ENCODE measurements at regions not wholly inside any gene's neighbourhood (a gene's known extent, or its start where the extent isn't known, plus 50 kb on each side); places are given as distances from the start of the nearest gene placed in this dataset.
"Not testable (repeated sequence)": the region's sequence is repeated elsewhere in the genome, so short reads cannot be mapped to it uniquely, and the experiment has no call there.

GRCh38 chr10:34884272-34884952 is 69.3 kb upstream of the PARD3 start:
- H3K4me3 ChIP-seq (replicated peaks; ENCODE audit: insufficient read depth, low read length), result no peak overlapping the region
- TF ChIP-seq GABPA (IDR thresholded peaks at IDR 0.05; ENCODE audit: low read depth) (no peak), POLR2AphosphoS5 (IDR thresholded peaks at IDR 0.05; ENCODE audit: low read depth) (no peak), CTCF (IDR thresholded peaks at IDR 0.05; ENCODE audit: insufficient read depth, low read length) (no peak), REST (IDR thresholded peaks at IDR 0.05; ENCODE audit: insufficient replicate concordance, low read depth) (no peak), SPI1 (IDR thresholded peaks at IDR 0.05; ENCODE audit: borderline replicate concordance, low read depth) (no peak)
- H3K27ac ChIP-seq (replicated peaks), result no peak overlapping the region
- no peak for DNase-seq (ENCODE audit: low read depth in 1 of 2, low spot score in 1 of 2)
- no peaks in the 10 kb centered on the region for H3K27me3 ChIP-seq (ENCODE audit: insufficient read depth, poor library complexity, severe bottlenecking)

- no peak for TF ChIP-seq REST (IDR thresholded peaks at IDR 0.05; ENCODE audit: insufficient replicate concordance, low read depth)
- H3K27ac ChIP-seq (replicated peaks), result no peak overlapping the region
- DNase-seq (ENCODE audit: low read depth in 1 of 2, low spot score in 1 of 2), result no peak
- H3K4me3 ChIP-seq (replicated peaks; ENCODE audit: insufficient read depth, low read length), result no peak overlapping the region
- no peaks in the 10 kb centered on the region for H3K27me3 ChIP-seq (ENCODE audit: insufficient read depth, poor library complexity, severe bottlenecking)
These were observed 65.7 kb upstream of the PARD3 start for GRCh38 chr10:34880817-34881216.

GRCh38 chr10:34878651-34879050 is 63.6 kb upstream of the PARD3 start:
- not testable (repeated sequence) for DNase-seq (ENCODE audit: low read depth in 1 of 2, low spot score in 1 of 2); H3K4me3 ChIP-seq (replicated peaks; ENCODE audit: insufficient read depth, low read length); H3K27ac ChIP-seq (replicated peaks); H3K27me3 ChIP-seq (ENCODE audit: insufficient read depth, poor library complexity, severe bottlenecking)

- Histone ChIP-seq H3K4me3 (replicated peaks; ENCODE audit: insufficient read depth, low read length) (no peak overlapping the region), H3K27me3 (ENCODE audit: insufficient read depth, poor library complexity, severe bottlenecking) (no peaks in the 10 kb centered on the region), H3K27ac (replicated peaks) (no peak overlapping the region)
- TF ChIP-seq CTCF (IDR thresholded peaks at IDR 0.05; ENCODE audit: insufficient read depth, low read length), result no peak
- DNase-seq (ENCODE audit: low read depth in 1 of 2, low spot score in 1 of 2), result no peak
These were observed 60.0 kb upstream of the PARD3 start for GRCh38 chr10:34875061-34875460.

- H3K27ac ChIP-seq (replicated peaks), result no peak overlapping the region
- H3K4me3 ChIP-seq (replicated peaks; ENCODE audit: insufficient read depth, low read length), result no peak overlapping the region
- no peak for DNase-seq (ENCODE audit: low read depth in 1 of 2, low spot score in 1 of 2)
- no peaks in the 10 kb centered on the region for H3K27me3 ChIP-seq (ENCODE audit: insufficient read depth, poor library complexity, severe bottlenecking)
- TF ChIP-seq SPI1 (IDR thresholded peaks at IDR 0.05; ENCODE audit: borderline replicate concordance, low read depth) (no peak), GABPA (IDR thresholded peaks at IDR 0.05; ENCODE audit: low read depth) (no peak), CTCF (IDR thresholded peaks at IDR 0.05; ENCODE audit: insufficient read depth, low read length) (no peak), POLR2AphosphoS5 (IDR thresholded peaks at IDR 0.05; ENCODE audit: low read depth) (no peak), REST (IDR thresholded peaks at IDR 0.05; ENCODE audit: insufficient replicate concordance, low read depth) (no peak)
These were observed 57.7 kb upstream of the PARD3 start for GRCh38 chr10:34872820-34873219.

Data from HL-60 (cell line).